Neuronal stem cell (in vitro differentiated cells): ENCODE measurements at regions not wholly inside any gene's neighbourhood (a gene's known extent, or its start where the extent isn't known, plus 50 kb on each side); places are given as distances from the start of the nearest gene placed in this dataset.

Source experiments
- DNase-seq: peaks from one replicate; pipeline ENCODE4 v3.0.0-alpha.2; 2013; ENCODE audit warnings: low spot score
- H2AFZ ChIP-seq: one replicate; pipeline ENCODE4 v1.6.1; 2013; ENCODE audit warnings: mild to moderate bottlenecking, low read length, inconsistent platforms
- H2AK5ac ChIP-seq: 2 replicates; pipeline ENCODE4 v1.6.1; 2013; ENCODE audit warnings: low read depth, mild to moderate bottlenecking, inconsistent platforms, low read length, moderate library complexity, mixed read lengths
- H2BK120ac ChIP-seq: 2 replicates; pipeline ENCODE4 v1.6.1; 2013; ENCODE audit warnings: low read depth, mild to moderate bottlenecking, inconsistent platforms, low read length, moderate library complexity, mixed read lengths
- H2BK12ac ChIP-seq: one replicate; pipeline ENCODE4 v1.6.1; 2013; ENCODE audit warnings: low read length, inconsistent platforms
- H2BK15ac ChIP-seq: 2 replicates; pipeline ENCODE4 v1.6.1; 2013; ENCODE audit warnings: mild to moderate bottlenecking, low read length, inconsistent platforms, mixed read lengths
- H2BK5ac ChIP-seq: one replicate; pipeline ENCODE4 v1.6.1; 2013; ENCODE audit warnings: inconsistent platforms, mild to moderate bottlenecking, low read length, moderate library complexity
- H3K14ac ChIP-seq: one replicate; pipeline ENCODE4 v1.6.1; 2013; ENCODE audit warnings: low read length, inconsistent platforms
- H3K18ac ChIP-seq: 2 replicates; pipeline ENCODE4 v1.6.1; 2013; ENCODE audit warnings: low read length, inconsistent platforms
- H3K23ac ChIP-seq: 2 replicates; pipeline ENCODE4 v1.6.1; 2013; ENCODE audit warnings: low read depth, mild to moderate bottlenecking, mixed read lengths, low read length, inconsistent platforms; ENCODE audit not compliant: poor library complexity
- H3K27ac ChIP-seq: replicated peaks from 3 replicates; pipeline ENCODE4 v1.5.1; 2013; ENCODE audit warnings: low read length, inconsistent platforms
- H3K27me3 ChIP-seq, 3 experiments: 2 replicates each; pipeline ENCODE4 v1.6.1; 2013; ENCODE audit warnings: low read length in 3 of 3, mild to moderate bottlenecking in 2 of 3, inconsistent platforms in 1 of 3, low read depth in 1 of 3, mixed read lengths in 1 of 3, moderate library complexity in 1 of 3; ENCODE audit not compliant: control insufficient read depth in 3 of 3, insufficient read depth in 3 of 3
- H3K36me3 ChIP-seq, 2 donors: replicated peaks in 1 of 2; 2 replicates each; pipeline ENCODE4 v1.6.1; 2013; ENCODE audit warnings: low read length in 2 of 2; ENCODE audit not compliant: control insufficient read depth in 2 of 2, insufficient read depth in 2 of 2
- H3K4ac ChIP-seq: 2 replicates; pipeline ENCODE4 v1.6.1; 2013; ENCODE audit warnings: inconsistent platforms, mild to moderate bottlenecking, low read length, moderate library complexity
- H3K4me1 ChIP-seq, 2 donors: 1 replicate in 1 of 2; 2 replicates in 1 of 2; pipeline ENCODE4 v1.6.1; 2013; ENCODE audit warnings: low read length in 2 of 2, low read depth in 1 of 2; ENCODE audit not compliant: control insufficient read depth in 2 of 2, insufficient read depth in 1 of 2
- H3K4me2 ChIP-seq: one replicate; pipeline ENCODE4 v1.6.1; 2013; ENCODE audit warnings: mild to moderate bottlenecking, low read length, inconsistent platforms; ENCODE audit not compliant: insufficient read depth, poor library complexity, severe bottlenecking
- H3K4me3 ChIP-seq, 2 donors: 2 replicates each; pipeline ENCODE4 v1.5.1; 2013; ENCODE audit warnings: low read length in 2 of 2, mild to moderate bottlenecking in 2 of 2, inconsistent platforms in 1 of 2, moderate library complexity in 1 of 2
- H3K79me1 ChIP-seq: one replicate; pipeline ENCODE4 v1.6.1; 2013; ENCODE audit warnings: low read depth, mild to moderate bottlenecking, inconsistent platforms, low read length, moderate library complexity
- H3K9ac ChIP-seq: one replicate; pipeline ENCODE4 v1.6.1; 2013; ENCODE audit warnings: mild to moderate bottlenecking, low read depth, low read length, inconsistent platforms; ENCODE audit not compliant: poor library complexity
- H3K9me3 ChIP-seq, 2 donors: replicated peaks in 1 of 2; 2 replicates each; pipeline versions ENCODE3 to v1.6.1; 2013; ENCODE audit warnings: low read length in 2 of 2, mild to moderate bottlenecking in 2 of 2, inconsistent platforms in 1 of 2, low read depth in 1 of 2, mixed read lengths in 1 of 2, moderate library complexity in 1 of 2; ENCODE audit not compliant: control insufficient read depth in 2 of 2, insufficient read depth in 1 of 2
- H4K8ac ChIP-seq: one replicate; pipeline ENCODE4 v1.6.1; 2013; ENCODE audit warnings: low read depth, mild to moderate bottlenecking, inconsistent platforms, low read length, moderate library complexity
- H4K91ac ChIP-seq: one replicate; pipeline ENCODE4 v1.6.1; 2013; ENCODE audit warnings: low read length, low read depth, mild to moderate bottlenecking, inconsistent platforms; ENCODE audit not compliant: poor library complexity
- WGBS, 2 donors: extraction: QIAGEN DNeasy Blood & Tissue Kit; methylation state at CpG; one replicate each; pipeline ENCODE4 v1.1.7; 2013; ENCODE audit warnings: missing lambda C conversion rate in 2 of 2, mixed read lengths in 1 of 2; ENCODE audit not compliant: insufficient read length in 2 of 2, insufficient replicate concordance in 1 of 2; ENCODE audit errors: extremely low coverage in 2 of 2; 5-methylcytosine and 5-hydroxymethylcytosine counted together

- no peak overlapping the region for H2AK5ac ChIP-seq
- H2BK5ac ChIP-seq, result no peak overlapping the region
- no peak overlapping the region for H3K4me3 ChIP-seq
- no peak overlapping the region for H3K23ac ChIP-seq
- no peaks in the 10 kb centered on the region for H3K4me1 ChIP-seq
- WGBS, 2 donors, result no CpG with 5 or more reads among the region's 3 CpGs
- H2BK15ac ChIP-seq, result no peak overlapping the region
- no peak for DNase-seq
- no peaks in the 10 kb centered on the region for H3K79me1 ChIP-seq
- H3K9me3 ChIP-seq, result no peaks in the 10 kb centered on the region
- no peak overlapping the region for H3K4ac ChIP-seq
- no peaks in the 10 kb centered on the region for H3K27me3 ChIP-seq
- no peak overlapping the region for H3K14ac ChIP-seq
- no peak overlapping the region for H2AFZ ChIP-seq
- H3K27ac ChIP-seq, result no peak overlapping the region
- H2BK12ac ChIP-seq, result no peak overlapping the region
- H4K8ac ChIP-seq, result no peak overlapping the region
- H2BK120ac ChIP-seq, result no peak overlapping the region
- no peak overlapping the region for H3K4me2 ChIP-seq
- no peak overlapping the region for H4K91ac ChIP-seq
- H3K36me3 ChIP-seq, result no peaks in the 10 kb centered on the region
- no peak overlapping the region for H3K9ac ChIP-seq
- no peak overlapping the region for H3K18ac ChIP-seq
Observed at GRCh38 chr6:141736104-141736503, 396.6 kb upstream of the GJE1 start.

GRCh38 chr6:141735126-141735525 is 397.6 kb upstream of the GJE1 start:
- Histone ChIP-seq H3K36me3 (no peaks in the 10 kb centered on the region), H3K9me3 (no peaks in the 10 kb centered on the region), H3K27ac (no peak overlapping the region), H2BK12ac (no peak overlapping the region), H3K4me2 (no peak overlapping the region), H3K14ac (no peak overlapping the region), H3K23ac (no peak overlapping the region), H3K4me3 (no peak overlapping the region), H2AK5ac (no peak overlapping the region), H3K9ac (no peak overlapping the region), H3K18ac (no peak overlapping the region), H3K27me3 (no peaks in the 10 kb centered on the region), H4K8ac (no peak overlapping the region), H2BK120ac (no peak overlapping the region), H3K4me1 (no peaks in the 10 kb centered on the region), H3K79me1 (no peaks in the 10 kb centered on the region), H2BK5ac (no peak overlapping the region), H2BK15ac (no peak overlapping the region), H3K4ac (no peak overlapping the region), H2AFZ (no peak overlapping the region), H4K91ac (no peak overlapping the region)
- no peak for DNase-seq

- no peak overlapping the region for H3K23ac ChIP-seq
Observed at GRCh38 chr6:141734071-141734840, 398.5 kb upstream of the GJE1 start.

GRCh38 chr6:141729146-141729545 is 403.6 kb upstream of the GJE1 start:
- Histone ChIP-seq H3K27me3 (no peaks in the 10 kb centered on the region), H3K23ac (no peak overlapping the region), H2BK5ac (no peak overlapping the region), H2AFZ (no peak overlapping the region), H3K9me3 (no peaks in the 10 kb centered on the region), H2BK120ac (no peak overlapping the region), H3K4me1 (peaks cover 5 to 8% of the 10 kb centered on the region in 2 donors), H4K91ac (no peak overlapping the region), H3K14ac (no peak overlapping the region), H3K18ac (no peak overlapping the region), H3K4ac (no peak overlapping the region), H3K27ac (no peak overlapping the region), H3K4me2 (no peak overlapping the region), H3K9ac (no peak overlapping the region), H2BK12ac (no peak overlapping the region), H3K4me3 (no peak overlapping the region), H2BK15ac (no peak overlapping the region), H2AK5ac (no peak overlapping the region), H3K79me1 (no peaks in the 10 kb centered on the region), H3K36me3 (no peaks in the 10 kb centered on the region), H4K8ac (no peak overlapping the region)
- WGBS, 2 donors, result no CpG with 5 or more reads among the region's 2 CpGs
- DNase-seq, result no peak

More at GRCh38 chr6:141734071-141734840, 398.5 kb upstream of the GJE1 start:
- no peak overlapping the region for H3K18ac ChIP-seq
- H2BK5ac ChIP-seq, result no peak overlapping the region
- no peak overlapping the region for H4K8ac ChIP-seq
- no peak overlapping the region for H2BK12ac ChIP-seq
- no peak overlapping the region for H4K91ac ChIP-seq
- no peaks in the 10 kb centered on the region for H3K36me3 ChIP-seq
- H3K4me3 ChIP-seq, result no peak overlapping the region
- H3K27ac ChIP-seq, result no peak overlapping the region
- H2BK120ac ChIP-seq, result no peak overlapping the region
- DNase-seq, result no peak
- no peak overlapping the region for H2AFZ ChIP-seq
- no peak overlapping the region for H2AK5ac ChIP-seq
- no CpG with 5 or more reads among the region's 2 CpGs for WGBS, 2 donors
- no peaks in the 10 kb centered on the region for H3K4me1 ChIP-seq
- no peaks in the 10 kb centered on the region for H3K9me3 ChIP-seq
- H3K14ac ChIP-seq, result no peak overlapping the region
- no peak overlapping the region for H2BK15ac ChIP-seq
- H3K27me3 ChIP-seq, result no peaks in the 10 kb centered on the region
- no peak overlapping the region for H3K4me2 ChIP-seq
- H3K4ac ChIP-seq, result no peak overlapping the region
- H3K9ac ChIP-seq, result no peak overlapping the region
- H3K79me1 ChIP-seq, result no peaks in the 10 kb centered on the region
